Panc1 (cell line): ENCODE measurements at regions not wholly inside any gene's neighbourhood (a gene's known extent, or its start where the extent isn't known, plus 50 kb on each side); places are given as distances from the start of the nearest gene placed in this dataset.

ENCODE experiments used
- ATAC-seq: fragments of 200-7000 bp; cut with Tn5 transposase; 2 replicates; pipeline ENCODE4 v1.9.1; 2020; ENCODE audit warnings: mild to moderate bottlenecking, moderate library complexity
- BruUV-seq: library from RNA; stranded (reverse); fragments of 400-500 nt; replicated peaks from 2 replicates; lab custom pipeline; 2021; lab: Mats Ljungman, UMichigan
- CTCF ChIA-PET: fragments of 300-600 bp; sonication (Branson Sonifier 250); formaldehyde crosslinking; loops from one replicate; lab custom pipeline; 2022; ENCODE audit warnings: antibody characterized with exemption; lab: Charles Lee
- POLR2A ChIA-PET: fragments of 300-600 bp; sonication (Branson Sonifier 250); formaldehyde crosslinking; loops from one replicate; lab custom pipeline; 2022; ENCODE audit warnings: antibody characterized with exemption; lab: Charles Lee
- DNase-seq: peaks from one replicate; pipeline ENCODE4 v3.0.0-alpha.2; 2010; ENCODE audit warnings: low read depth, low spot score
- H3K27ac ChIP-seq: 2 replicates; pipeline ENCODE4 v1.5.1; 2011; ENCODE audit warnings: mild to moderate bottlenecking, low read length, inconsistent platforms
- H3K27me3 ChIP-seq: fragments of 200-500 bp; sonication (Bioruptor generic); 2 replicates; pipeline ENCODE4 v1.6.0; 2014; ENCODE audit warnings: low read length, inconsistent platforms; ENCODE audit not compliant: control insufficient read depth, insufficient read depth
- H3K36me3 ChIP-seq: fragments of 200-500 bp; sonication (Bioruptor generic); 2 replicates; pipeline ENCODE4 v1.5.1; 2014; ENCODE audit warnings: inconsistent platforms, mild to moderate bottlenecking, low read length, moderate library complexity; ENCODE audit not compliant: control insufficient read depth, insufficient read depth
- H3K4me1 ChIP-seq: 2 replicates; pipeline ENCODE4 v1.5.1; 2011; ENCODE audit warnings: inconsistent platforms, mild to moderate bottlenecking, low read length, moderate library complexity; ENCODE audit not compliant: control insufficient read depth, insufficient read depth
- H3K4me3 ChIP-seq, 2 experiments: 2 replicates each; pipeline ENCODE4 v1.5.1; 2011 to 2012; ENCODE audit warnings: low read depth in 2 of 2, low read length in 2 of 2, mild to moderate bottlenecking in 2 of 2, inconsistent platforms in 1 of 2, moderate library complexity in 1 of 2
- H3K9me3 ChIP-seq: fragments of 200-500 bp; sonication (Bioruptor generic); 2 replicates; pipeline ENCODE4 v1.5.1; 2014; ENCODE audit warnings: low read depth, mild to moderate bottlenecking, inconsistent platforms, low read length, moderate library complexity; ENCODE audit not compliant: control insufficient read depth, insufficient read depth
- POLR2AphosphoS5 ChIP-seq: IDR thresholded peaks from 2 replicates; pipeline ENCODE4 v1.6.1; 2012; ENCODE audit warnings: mild to moderate bottlenecking, low read depth, low read length, moderate library complexity
- REST ChIP-seq, 2 experiments: IDR thresholded peaks; 2 replicates each; pipeline ENCODE4 v1.6.1; 2011 to 2012; ENCODE audit warnings: low read depth in 2 of 2, control low read depth in 1 of 2, low read length in 1 of 2, mild to moderate bottlenecking in 1 of 2, moderate library complexity in 1 of 2; ENCODE audit not compliant: insufficient read depth in 1 of 2
- SIN3A ChIP-seq: IDR thresholded peaks from 2 replicates; pipeline ENCODE4 v1.6.1; 2012; ENCODE audit warnings: low read depth, mild to moderate bottlenecking, low read length, moderate library complexity, borderline replicate concordance; ENCODE audit not compliant: insufficient read depth
- TCF7L2 ChIP-seq: IDR thresholded peaks from 2 replicates; pipeline ENCODE4 v1.6.1; 2011; ENCODE audit warnings: mild to moderate bottlenecking, low read depth, low read length, inconsistent platforms
- in situ Hi-C: cut with HindIII; loops from 2 replicates; pipeline ENCODE4 v1.10.0; 2016; ENCODE audit warnings: low sequenced_read_pairs, low pct_unique_long_range_greater_than_20kb
- intact Hi-C: fragments of 100-400 bp; cut with micrococcal nuclease; formaldehyde crosslinking; loops from one replicate; pipeline ENCODE4 v1.10.0; 2022; ENCODE audit not compliant: unreplicated experiment
- TF ChIP-seq, protein P1 (sequence below): fragments of 450-650 bp; IDR thresholded peaks from 2 replicates; pipeline ENCODE4 v1.5.1; 2017; ENCODE audit warnings: mild to moderate bottlenecking

DNA sequence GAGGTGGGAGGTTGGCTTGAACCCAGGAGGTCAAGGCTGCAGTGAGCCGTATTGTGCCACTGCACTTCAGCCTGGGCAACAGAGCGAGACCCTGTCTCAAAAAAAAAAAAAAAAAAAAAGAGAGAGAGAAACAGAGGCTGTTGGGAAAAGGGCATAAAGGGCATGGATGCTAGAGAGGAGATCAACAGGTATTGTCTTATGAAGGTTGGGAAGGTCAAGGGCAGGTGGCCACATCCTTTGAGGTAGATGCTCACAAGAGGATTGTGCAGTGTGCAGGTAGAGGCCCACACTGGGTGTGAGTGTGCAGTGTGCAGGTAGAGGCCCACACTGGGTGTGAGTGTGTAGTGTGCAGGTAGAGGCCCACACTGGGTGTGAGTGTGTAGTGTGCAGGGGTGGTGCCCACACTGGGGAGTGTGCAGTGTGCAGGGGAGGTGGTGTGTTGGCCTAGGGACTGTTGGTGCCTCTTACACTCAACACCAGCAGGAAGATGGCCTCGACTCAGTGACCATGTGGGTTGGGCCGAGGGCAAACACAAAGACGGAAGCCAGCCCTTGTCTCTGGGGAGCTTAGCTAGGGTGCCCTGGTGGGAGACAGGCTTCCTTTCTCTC is 404.9 kb upstream of the TNRC6C start:
- Histone ChIP-seq H3K27me3 (peaks cover 6% of the 10 kb centered on the region; the same call in 1 of the 2 replicates), H3K27ac (no peak overlapping the region), H3K9me3 (no peaks in the 10 kb centered on the region), H3K4me3 (no peak overlapping the region), H3K4me1 (no peaks in the 10 kb centered on the region; the same call in 1 of the 2 replicates), H3K36me3 (no peaks in the 10 kb centered on the region)
- no TSS peak for BruUV-seq
- no peak for TF ChIP-seq TCF7L2
- no peak for TF ChIP-seq SIN3A
- TF ChIP-seq, protein P1, sequence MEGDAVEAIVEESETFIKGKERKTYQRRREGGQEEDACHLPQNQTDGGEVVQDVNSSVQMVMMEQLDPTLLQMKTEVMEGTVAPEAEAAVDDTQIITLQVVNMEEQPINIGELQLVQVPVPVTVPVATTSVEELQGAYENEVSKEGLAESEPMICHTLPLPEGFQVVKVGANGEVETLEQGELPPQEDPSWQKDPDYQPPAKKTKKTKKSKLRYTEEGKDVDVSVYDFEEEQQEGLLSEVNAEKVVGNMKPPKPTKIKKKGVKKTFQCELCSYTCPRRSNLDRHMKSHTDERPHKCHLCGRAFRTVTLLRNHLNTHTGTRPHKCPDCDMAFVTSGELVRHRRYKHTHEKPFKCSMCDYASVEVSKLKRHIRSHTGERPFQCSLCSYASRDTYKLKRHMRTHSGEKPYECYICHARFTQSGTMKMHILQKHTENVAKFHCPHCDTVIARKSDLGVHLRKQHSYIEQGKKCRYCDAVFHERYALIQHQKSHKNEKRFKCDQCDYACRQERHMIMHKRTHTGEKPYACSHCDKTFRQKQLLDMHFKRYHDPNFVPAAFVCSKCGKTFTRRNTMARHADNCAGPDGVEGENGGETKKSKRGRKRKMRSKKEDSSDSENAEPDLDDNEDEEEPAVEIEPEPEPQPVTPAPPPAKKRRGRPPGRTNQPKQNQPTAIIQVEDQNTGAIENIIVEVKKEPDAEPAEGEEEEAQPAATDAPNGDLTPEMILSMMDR = no peak
- intact Hi-C loops (no loop called here), in situ Hi-C loops (no loop called here)
- ChIA-PET CTCF (no interaction called here), POLR2A (no interaction called here)
- DNase-seq = no peak
- no peak for ATAC-seq

DNA sequence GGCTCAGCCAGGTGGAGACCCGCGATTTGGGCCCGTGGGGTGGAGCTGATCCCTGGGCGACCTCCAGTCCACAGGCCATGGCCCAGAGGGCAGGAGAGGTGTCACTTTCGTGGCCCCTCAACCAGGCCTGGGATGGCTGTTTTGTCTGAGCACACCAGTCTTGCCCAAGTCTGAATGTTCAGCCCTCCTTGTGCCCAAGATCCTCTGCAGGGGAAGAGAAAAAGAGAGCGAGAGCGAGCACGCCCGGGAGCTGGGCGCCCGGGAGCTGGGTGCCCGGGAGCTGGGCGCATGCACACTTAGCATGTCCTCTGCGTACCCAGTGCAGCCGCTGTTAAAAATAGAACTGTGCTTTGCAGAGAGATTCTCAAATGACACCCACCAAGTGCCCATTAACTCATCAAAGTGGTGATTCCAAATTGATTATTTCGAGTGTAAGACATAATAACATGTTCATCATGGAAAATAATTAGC is 403.3 kb upstream of the TNRC6C start:
- H3K27me3 ChIP-seq = peaks cover 21% of the 10 kb centered on the region; the same call in 1 of the 2 replicates
- H3K4me1 ChIP-seq = no peaks in the 10 kb centered on the region; the same call in 1 of the 2 replicates
- ChIA-PET POLR2A (no interaction called here), CTCF (no interaction called here)
- TF ChIP-seq REST (IDR thresholded peaks at IDR 0.05; ENCODE audit: insufficient read depth in 1 of 2, low read depth in 2 of 2, low read length in 1 of 2) (no peak), TCF7L2 (no peak), SIN3A (no peak), POLR2AphosphoS5 (no peak)
- TF ChIP-seq, protein P1 = no peak
- H3K36me3 ChIP-seq = no peaks in the 10 kb centered on the region
- ATAC-seq (no peak; the same call in 1 of the 2 replicates), DNase-seq (no peak)
- intact Hi-C loops (no loop called here), in situ Hi-C loops (no loop called here)
- H3K9me3 ChIP-seq = no peaks in the 10 kb centered on the region
- H3K27ac ChIP-seq = no peak overlapping the region
- BruUV-seq = no TSS peak
- no peak overlapping the region for H3K4me3 ChIP-seq
